SH-SY5Y (cell line): ENCODE measurements at regions not wholly inside any gene's neighbourhood (a gene's known extent, or its start where the extent isn't known, plus 50 kb on each side); places are given as distances from the start of the nearest gene placed in this dataset.

ENCODE experiments used
- GATA2 ChIP-seq: IDR thresholded peaks from 2 replicates; pipeline ENCODE4 v1.6.1; 2011; ENCODE audit warnings: mild to moderate bottlenecking, low read depth, low read length
- GATA3 ChIP-seq: IDR thresholded peaks from 2 replicates; pipeline ENCODE4 v1.6.1; 2011; ENCODE audit warnings: low read depth, mild to moderate bottlenecking, low read length, moderate library complexity

DNA sequence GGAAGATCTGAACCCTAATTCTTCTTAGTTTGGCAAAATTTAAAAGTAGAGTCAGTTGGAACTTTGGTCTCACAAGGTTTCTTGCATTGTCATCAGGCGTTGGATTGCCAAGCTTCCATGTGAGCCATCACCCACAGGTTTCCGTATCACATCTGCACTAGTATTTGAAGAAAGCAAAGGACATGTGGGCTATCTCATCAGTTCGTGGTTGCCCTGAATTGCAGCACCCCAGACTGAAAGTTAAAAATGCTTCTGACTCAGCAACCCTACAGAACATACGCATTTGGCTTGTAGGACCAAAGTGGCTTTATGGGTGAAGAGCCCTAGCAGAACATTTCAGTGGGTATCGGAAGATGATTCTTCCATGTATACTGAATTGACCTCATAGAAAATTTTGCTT lies 358.0 kb downstream of the ENC1 start:
- TF ChIP-seq GATA3: no peak
- TF ChIP-seq GATA2: no peak

- no peak for TF ChIP-seq GATA3
- TF ChIP-seq GATA2: no peak
Observed at GRCh38 chr5:74281166-74281565, 359.4 kb downstream of the ENC1 start.

DNA sequence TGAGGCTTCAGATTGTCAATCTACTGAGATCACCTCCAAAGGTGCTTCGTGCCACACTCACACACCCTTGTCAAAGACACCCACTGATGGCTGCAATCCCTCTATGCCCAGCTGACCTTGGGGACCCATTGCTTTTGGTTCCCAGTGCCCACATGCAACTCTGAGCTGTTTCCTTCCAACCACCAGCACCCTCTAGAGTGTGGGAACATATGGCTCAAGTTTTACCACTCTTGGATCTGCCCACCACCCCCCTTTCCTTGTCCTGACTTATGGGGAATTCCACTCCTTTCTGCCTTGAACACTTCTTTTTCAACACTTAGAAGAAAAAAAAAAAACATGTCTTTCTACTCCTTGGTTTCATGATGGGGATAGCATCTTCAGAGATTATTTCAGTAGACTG lies 360.2 kb downstream of the ENC1 start:
- TF ChIP-seq GATA2 (no peak), GATA3 (no peak)

- TF ChIP-seq GATA3: no peak
- no peak for TF ChIP-seq GATA2
Observed at GRCh38 chr5:74279244-74279643, 361.3 kb downstream of the ENC1 start.

GRCh38 chr5:74277418-74277817 lies 363.1 kb downstream of the ENC1 start:
- TF ChIP-seq GATA2 (no peak), GATA3 (no peak)

DNA sequence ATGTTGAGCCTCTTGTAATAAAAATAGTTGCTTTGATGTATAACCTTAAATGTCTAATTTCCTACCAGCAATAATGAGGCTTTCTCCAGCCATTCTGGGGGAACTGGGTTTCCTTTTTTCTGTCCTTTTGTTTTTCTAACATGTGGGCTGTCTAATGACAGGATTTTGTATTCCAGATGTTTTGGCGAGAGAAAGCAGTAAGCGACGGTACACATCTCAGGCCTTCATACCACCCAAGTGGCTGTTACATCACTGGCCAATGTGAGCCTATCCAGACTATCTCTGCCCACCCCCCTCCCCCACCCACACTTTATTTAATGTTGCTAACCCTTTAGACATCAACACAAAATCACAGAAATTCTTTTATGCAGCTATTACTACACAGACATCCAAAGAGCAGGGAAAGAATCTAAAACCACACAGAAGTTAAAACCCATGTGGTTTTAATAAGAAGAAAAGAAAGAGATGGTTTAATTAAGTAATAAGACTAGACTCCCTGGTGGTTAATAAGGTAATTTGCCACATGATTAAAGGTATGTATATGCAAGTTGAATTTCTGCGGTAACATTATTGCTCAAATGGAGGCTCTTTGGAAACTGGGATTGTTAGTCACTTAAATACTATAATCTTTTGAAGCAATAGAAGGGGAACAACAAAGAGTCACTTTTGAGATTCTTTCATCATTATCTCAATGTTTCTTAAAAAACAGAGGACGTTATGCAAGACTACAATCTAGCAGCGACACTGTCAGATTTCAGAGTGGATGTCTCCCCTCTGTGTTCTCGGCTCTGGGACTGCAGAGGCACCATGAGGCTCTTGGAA lies 365.1 kb downstream of the ENC1 start:
- no peak for TF ChIP-seq GATA2
- no peak for TF ChIP-seq GATA3

DNA sequence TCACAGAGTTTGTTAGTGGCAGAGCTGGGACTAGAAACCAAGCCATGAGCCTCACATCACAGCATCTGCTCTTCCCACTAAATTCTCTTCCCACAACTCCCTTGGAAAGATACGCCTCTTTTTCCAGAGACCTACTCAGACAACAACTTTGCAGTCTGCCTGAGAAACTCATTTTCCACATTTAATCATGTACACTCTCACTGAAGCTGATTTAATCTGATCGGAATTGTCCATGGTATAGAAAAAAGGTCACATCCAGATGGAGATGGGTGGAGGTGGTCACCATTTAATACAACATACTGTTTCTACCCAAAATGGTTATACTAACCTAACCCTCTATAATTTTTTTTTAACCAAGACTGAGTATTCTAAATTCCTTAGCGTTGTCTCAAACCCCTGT lies 366.2 kb downstream of the ENC1 start:
- TF ChIP-seq GATA3: no peak
- TF ChIP-seq GATA2: no peak

DNA sequence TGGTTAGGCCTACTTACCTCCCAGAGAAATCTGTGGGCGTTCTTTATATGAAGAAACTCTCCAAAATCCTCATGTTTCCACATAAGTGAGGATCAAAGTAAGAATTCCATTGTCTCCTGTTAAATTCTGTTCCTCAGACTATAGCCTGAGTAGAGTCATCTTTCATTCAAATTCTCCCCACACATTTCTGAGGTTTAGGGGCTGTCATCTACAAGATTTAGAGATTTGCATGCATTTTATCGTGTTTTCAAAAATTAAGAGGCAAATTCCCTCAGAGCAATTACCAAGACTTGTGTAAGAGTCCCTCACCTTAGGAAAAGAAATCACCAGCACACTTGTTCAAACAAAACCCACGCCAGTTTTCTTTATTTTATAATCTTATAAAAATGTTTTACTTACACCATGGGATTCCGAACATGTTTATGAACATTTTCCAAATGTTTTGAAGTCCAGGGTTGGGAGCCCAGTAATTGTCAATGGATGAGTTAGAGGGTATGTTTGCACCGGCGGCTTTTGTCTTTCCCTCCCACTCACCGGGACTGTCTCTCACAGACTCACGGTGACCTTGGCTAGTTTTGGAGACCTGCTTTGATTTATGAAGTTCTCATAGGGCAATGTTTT lies 367.6 kb downstream of the ENC1 start:
- TF ChIP-seq GATA2 (no peak), GATA3 (no peak)

- TF ChIP-seq GATA2 (no peak), GATA3 (no peak)
Observed at GRCh38 chr5:74272024-74272775, 368.3 kb downstream of the ENC1 start.

GRCh38 chr5:74268297-74268696 lies 372.2 kb downstream of the ENC1 start:
- no peak for TF ChIP-seq GATA3
- TF ChIP-seq GATA2: no peak

GRCh38 chr5:74266836-74267235 lies 373.7 kb downstream of the ENC1 start:
- TF ChIP-seq GATA3 (no peak), GATA2 (no peak)

- TF ChIP-seq GATA3 (no peak), GATA2 (no peak)
Observed at GRCh38 chr5:74266132-74266531, 374.4 kb downstream of the ENC1 start.

DNA sequence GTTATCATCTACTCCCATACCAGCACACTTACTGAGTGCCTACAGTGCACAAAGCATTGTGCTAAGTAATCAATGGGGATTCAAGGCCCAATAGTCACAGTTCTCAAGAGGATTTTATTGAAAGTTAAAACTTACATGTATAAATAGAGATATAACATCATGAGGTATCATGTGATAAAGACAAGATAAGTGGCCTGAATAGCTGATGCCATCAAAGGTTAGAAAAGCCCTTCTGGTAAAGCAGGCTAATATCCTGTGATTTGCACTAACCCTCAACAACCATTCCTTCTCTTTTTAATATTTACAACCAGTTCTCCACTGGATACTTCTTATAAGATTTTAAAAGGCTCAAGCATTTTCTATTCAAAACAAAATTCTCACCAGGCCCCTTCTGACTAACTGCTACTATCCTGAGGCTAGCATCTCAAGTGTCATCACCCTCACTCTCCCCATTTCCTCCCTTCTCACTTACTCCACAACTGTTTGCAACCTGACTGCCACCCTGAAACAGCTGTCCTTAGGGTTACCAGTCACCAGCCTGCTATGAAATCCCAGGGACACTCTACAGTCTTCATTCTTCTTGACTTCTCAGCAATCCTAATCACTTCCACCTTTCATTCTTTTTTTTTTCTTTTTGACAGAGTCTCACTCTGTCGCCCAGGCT lies 377.9 kb downstream of the ENC1 start:
- TF ChIP-seq GATA3 (no peak), GATA2 (no peak)

DNA sequence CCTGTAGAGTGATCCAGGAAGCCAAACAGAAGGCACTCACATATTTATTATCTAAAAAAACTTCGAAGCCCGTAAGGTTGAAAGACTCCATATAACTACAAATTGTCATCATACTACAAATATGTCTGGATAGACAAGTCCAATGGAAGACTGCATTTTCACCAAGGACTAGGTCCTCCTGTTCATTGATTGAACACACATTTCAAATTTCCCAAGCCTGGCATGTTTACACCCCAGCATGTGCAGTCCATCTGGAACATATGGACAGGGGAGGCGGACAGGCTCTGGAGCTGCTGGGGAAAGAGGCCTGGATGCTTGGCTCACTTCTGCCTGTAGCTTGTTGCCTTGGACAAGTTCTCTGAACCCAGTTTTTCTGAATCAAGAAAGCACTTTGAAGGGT lies 378.7 kb downstream of the ENC1 start:
- TF ChIP-seq GATA2: no peak
- TF ChIP-seq GATA3: no peak
